ENCODE measurements at regions not wholly inside any gene's neighbourhood (a gene's known extent, or its start where the extent isn't known, plus 50 kb on each side); places are given as distances from the start of the nearest gene placed in this dataset.

GRCh38 chr18:2395427-2396161, 175.7 kb downstream of the METTL4 start:
- TF ChIP-seq, protein P1, sequence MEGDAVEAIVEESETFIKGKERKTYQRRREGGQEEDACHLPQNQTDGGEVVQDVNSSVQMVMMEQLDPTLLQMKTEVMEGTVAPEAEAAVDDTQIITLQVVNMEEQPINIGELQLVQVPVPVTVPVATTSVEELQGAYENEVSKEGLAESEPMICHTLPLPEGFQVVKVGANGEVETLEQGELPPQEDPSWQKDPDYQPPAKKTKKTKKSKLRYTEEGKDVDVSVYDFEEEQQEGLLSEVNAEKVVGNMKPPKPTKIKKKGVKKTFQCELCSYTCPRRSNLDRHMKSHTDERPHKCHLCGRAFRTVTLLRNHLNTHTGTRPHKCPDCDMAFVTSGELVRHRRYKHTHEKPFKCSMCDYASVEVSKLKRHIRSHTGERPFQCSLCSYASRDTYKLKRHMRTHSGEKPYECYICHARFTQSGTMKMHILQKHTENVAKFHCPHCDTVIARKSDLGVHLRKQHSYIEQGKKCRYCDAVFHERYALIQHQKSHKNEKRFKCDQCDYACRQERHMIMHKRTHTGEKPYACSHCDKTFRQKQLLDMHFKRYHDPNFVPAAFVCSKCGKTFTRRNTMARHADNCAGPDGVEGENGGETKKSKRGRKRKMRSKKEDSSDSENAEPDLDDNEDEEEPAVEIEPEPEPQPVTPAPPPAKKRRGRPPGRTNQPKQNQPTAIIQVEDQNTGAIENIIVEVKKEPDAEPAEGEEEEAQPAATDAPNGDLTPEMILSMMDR (conservative IDR thresholded peaks at IDR 0.05; ENCODE audit: low read depth, low read length): no peak
- DNase-seq (ENCODE audit: low read depth): no peak
- H3K4me3 ChIP-seq (ENCODE audit: low read length): no peak overlapping the region

- DNase-seq (ENCODE audit: low read depth): no peak
- no peak overlapping the region for H3K4me3 ChIP-seq (ENCODE audit: low read length)
- TF ChIP-seq, protein P1 (conservative IDR thresholded peaks at IDR 0.05; ENCODE audit: low read depth, low read length): no peak
Measured at GRCh38 chr18:2396162-2396505, 175.2 kb downstream of the METTL4 start.

DNA sequence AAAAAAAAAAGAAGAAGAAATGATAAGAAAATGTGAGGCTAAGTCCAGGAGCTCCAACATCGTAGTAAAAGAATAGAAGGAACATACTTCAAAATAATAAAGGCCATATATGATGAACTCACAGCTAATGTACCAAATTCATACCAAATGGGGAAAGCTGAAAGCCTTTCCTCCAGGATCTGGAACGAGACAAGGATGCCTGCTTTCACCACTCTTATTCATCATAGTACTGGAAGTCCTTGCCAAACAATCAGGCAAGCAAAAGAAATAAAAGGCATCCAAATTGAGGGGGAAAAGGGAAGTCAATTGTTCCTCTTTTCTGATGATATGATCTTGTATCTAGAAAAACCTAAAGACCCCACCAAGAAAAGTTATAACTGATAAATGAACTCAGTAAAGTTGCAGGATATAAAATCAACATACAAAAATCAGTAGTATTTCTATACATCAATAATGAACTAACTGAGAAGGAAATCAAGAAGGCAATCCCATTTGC, 170.6 kb downstream of the METTL4 start:
- no peak overlapping the region for H3K4me3 ChIP-seq (ENCODE audit: low read length)
- DNase-seq (ENCODE audit: low read depth): no peak
- TF ChIP-seq, protein P1 (conservative IDR thresholded peaks at IDR 0.05; ENCODE audit: low read depth, low read length): no peak

DNA sequence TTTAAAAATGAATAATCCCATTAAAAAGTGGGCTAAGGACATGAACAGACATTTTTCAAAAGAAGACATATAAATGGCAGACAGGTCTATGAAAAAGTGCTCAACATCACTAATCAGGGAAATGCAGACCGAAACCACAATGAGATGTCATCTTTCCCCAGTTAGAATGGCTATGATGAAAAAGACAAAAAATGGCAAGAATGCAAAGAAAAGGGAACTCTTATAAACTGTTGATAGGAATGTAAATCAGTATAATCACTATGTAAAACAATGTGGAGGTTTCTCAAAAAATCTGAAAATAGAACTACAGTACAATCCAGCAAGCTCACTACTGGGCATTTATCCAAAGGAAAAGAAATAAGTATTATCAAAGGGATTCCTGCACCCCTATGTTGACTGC, 169.2 kb downstream of the METTL4 start:
- no peak overlapping the region for H3K4me3 ChIP-seq (ENCODE audit: low read length)
- no peak for DNase-seq (ENCODE audit: low read depth)
- TF ChIP-seq, protein P1 (conservative IDR thresholded peaks at IDR 0.05; ENCODE audit: low read depth, low read length): no peak

DNA sequence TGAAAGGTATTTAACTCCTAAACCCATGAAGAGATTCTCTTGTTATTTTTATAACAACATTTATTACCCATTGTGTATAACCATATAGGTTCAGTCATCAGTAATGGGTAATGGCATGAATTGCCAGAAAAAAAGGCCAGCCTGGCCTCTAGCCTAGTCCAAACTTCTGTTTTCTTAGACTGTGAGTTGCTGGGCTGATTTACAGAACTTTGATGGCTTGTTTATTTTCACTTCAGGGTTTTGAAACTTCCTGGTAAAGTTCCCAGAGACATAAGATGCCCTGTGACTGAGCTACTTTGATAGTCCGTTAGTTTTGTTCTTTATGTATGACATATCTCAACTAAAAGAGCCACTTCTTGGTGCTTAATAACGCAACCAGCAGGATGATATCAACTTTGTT, 164.8 kb downstream of the METTL4 start:
- TF ChIP-seq, protein P1 (conservative IDR thresholded peaks at IDR 0.05; ENCODE audit: low read depth, low read length): no peak
- no peak overlapping the region for H3K4me3 ChIP-seq (ENCODE audit: low read length)
- DNase-seq (ENCODE audit: low read depth): no peak

DNA sequence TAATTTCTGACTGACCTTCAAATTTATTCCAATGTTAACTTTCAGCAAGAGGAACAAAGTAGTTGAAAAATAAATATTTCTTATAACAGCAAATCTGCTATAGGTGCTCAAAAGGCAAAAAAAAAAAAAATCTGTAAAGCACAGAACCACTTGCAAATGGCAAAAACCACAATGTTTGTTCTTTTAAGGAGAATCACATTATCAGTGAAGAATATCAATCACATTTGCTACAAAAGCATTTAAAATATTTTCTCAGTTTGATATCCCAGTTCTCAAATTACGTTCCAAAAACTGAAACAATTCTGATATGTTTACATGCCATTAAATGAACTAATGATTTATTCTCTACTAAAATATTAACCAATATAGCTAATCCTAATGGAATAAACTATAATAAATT, 163.3 kb downstream of the METTL4 start:
- no peak overlapping the region for H3K4me3 ChIP-seq (ENCODE audit: low read length)
- no peak for DNase-seq (ENCODE audit: low read depth)
- TF ChIP-seq, protein P1 (conservative IDR thresholded peaks at IDR 0.05; ENCODE audit: low read depth, low read length): no peak

DNA sequence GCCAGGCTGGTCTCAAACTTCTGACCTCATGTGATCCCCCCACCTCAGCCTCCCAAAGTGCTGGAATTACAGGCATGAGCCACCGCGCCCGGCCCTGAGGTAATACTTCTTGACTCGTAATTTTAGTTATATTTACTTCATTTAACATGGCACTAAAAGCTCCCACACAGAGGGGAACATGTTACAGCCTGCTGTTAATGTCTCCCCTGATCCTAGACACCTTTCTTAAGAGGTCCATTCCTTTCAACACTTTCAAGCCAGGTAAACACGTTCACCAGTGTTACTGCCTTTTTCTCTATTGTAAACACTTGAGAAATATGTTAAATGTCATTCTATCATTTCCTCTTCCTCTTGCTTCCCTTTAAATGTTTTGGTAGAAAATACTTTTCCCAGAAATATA, 161.4 kb downstream of the METTL4 start:
- no peak for DNase-seq (ENCODE audit: low read depth)
- no peak overlapping the region for H3K4me3 ChIP-seq (ENCODE audit: low read length)
- TF ChIP-seq, protein P1 (conservative IDR thresholded peaks at IDR 0.05; ENCODE audit: low read depth, low read length): no peak

All from retinal pigment epithelial cell (primary cell).